Brain pericyte (primary cell): ENCODE measurements at regions not wholly inside any gene's neighbourhood (a gene's known extent, or its start where the extent isn't known, plus 50 kb on each side); places are given as distances from the start of the nearest gene placed in this dataset.
A peak's percentile ranks its signal among the peaks of the same experiment; 100 is the strongest.
"Not testable (repeated sequence)": the region's sequence is repeated elsewhere in the genome, so short reads cannot be mapped to it uniquely, and the experiment has no call there.

Experiments used
- DNase-seq: peaks from one replicate; pipeline ENCODE4 v3.0.0-alpha.2; 2012; ENCODE audit warnings: low read depth, low spot score

DNA sequence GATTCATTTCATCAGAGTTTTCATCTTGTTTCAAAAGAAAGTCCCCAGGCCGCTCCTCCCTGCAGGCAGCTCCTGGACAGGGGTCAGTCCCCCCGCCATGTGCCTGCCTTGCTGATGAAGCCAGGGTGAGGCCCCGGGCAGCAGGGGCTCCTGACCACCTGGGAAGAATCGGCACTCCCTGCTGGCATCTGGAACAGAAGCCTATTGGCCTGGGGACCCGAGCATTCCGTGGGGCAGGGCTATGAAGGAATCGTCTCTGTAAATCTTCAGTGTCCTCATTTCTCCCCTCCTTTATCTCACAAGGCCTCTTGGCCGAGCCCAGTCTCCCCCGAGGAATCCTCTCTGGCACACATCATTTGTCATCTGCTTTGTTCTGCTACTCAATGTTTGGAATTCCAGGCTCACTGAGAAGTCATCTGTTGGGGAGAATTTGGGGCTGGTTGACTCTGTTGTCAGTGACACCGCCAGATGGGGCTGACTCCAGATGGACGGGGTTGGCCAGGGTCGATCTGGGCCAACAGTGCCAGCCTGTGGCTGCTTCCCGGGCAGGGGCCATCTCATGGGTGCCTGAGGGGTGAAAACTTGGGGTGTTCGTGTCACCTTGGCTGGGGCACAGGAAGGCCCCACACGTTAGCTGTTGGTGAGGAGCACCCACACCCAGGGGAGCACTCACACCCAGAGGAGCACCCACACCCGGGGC is 184.6 kb downstream of the LAT start:
- not testable (repeated sequence) for DNase-seq

DNA sequence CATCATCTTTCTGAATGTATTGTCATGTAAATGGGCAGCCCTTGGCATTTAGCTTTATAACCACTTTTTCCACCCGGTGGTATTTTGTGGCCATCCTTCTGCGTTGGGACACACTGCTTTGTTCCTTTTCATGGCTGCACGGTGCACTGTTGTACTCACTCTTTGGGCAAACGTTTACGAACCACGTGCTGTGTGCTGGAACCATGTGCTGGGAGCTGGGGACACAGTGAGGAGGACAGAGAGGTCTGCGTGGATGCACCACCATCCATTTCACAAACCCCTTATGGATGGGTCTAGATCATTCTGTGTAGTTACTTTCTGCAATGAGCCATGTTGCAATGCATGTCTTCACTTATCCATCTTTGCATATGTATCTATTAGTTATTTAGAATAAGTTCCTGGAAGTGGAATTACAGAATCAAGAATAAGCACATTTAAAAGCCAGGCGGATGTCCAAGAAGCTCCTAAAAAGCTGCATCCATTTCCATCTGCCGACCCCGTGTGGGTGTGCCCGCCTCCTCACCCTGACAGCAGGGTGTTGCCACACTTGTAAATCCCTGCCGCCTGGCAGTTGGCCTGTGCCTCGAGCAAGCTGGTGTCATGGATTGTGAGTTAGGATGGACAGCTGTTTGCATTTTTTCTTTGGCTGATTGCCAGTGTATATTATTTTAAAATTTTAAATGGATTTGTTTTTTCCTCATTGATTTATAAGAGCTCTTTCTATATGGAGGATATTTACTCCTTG is 183.8 kb downstream of the LAT start:
- DNase-seq: not testable (repeated sequence)

DNA sequence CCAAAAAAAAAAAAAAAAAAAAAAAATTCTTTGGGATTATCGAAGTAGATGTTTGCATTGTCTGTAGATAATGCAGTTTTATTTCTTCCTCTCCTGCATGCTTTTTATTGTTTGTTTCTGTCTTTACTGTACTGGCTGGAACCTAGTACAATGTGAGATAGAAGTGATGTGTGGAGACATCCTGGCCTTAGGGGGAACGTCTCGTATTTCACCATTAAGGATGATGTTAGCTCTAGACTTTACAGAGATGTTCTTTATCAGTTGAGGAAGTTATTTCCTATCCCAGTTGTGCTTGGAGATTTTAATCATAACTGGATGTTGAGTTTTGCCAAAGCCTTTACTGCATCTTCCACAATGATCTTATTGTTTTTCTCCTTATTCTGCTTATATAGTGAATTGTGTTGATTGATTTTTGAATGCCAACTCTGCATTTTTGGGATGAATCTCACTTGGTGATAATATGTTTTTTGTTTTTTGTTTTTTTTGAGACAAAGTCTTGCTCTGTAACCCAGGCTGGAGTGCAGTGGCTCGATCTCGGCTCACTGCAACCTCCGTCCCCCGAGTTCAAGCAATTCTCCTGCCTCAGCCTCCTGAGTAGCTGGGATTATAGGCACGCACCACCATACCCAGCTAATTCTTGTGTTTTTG is 179.7 kb downstream of the LAT start:
- DNase-seq: not testable (repeated sequence)

DNA sequence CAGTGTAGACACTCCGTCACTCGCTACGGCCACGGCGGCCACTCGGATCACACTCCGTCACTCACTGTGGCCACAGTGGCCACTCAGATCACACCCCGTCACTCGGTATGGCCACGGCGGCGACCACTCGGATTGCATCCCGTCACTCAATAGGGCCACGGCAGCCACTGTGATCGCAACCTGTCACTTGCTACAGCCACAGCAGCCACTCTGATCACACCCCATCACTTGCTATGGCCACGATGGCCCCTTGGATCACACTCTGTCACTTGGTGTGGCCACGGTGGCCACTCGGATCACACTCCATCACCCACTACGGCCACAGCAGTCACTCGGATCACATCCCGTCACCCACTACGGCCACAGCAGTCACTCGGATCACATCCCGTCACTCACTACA is 175.3 kb downstream of the LAT start:
- not testable (repeated sequence) for DNase-seq

DNA sequence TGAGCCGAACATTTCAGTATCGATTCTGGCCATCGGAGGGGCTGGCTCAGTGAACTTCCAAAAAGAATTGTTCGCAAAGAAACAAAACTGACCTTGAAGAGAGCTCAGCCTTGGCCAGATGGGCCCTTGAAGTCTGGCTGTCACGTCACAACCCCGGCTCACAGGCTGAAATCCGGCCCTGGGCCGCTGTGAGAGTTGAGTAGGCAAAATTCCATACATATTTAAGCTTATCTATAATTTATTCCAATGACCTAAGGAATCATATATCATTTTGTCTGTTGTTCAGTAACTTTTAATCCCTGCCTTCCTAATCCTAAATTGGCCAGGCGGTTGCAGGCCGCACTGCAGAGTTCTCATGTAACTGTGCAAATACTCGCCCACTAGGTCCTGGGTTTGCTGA is 174.8 kb downstream of the LAT start:
- DNase-seq: not testable (repeated sequence)

DNA sequence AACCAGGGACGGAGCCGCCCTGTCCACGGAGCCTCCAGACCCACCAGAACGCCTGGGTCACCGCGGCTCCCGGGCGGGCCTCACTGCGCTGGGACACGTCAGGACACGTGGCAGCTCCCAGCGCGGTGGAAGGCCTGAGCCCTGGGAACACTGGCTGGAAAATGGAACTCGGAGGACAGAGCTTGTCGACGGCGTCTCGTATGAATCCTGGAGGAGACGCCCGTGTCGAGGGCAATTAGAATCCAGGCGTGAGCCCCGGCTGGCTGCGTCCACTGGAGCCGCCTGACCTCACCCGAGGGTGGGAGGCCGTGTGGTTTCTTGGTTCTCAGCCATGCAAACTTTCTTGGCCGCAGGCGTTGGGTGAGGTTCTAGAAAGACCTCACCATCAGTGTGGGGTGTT is 173.9 kb downstream of the LAT start:
- DNase-seq: no peak

DNA sequence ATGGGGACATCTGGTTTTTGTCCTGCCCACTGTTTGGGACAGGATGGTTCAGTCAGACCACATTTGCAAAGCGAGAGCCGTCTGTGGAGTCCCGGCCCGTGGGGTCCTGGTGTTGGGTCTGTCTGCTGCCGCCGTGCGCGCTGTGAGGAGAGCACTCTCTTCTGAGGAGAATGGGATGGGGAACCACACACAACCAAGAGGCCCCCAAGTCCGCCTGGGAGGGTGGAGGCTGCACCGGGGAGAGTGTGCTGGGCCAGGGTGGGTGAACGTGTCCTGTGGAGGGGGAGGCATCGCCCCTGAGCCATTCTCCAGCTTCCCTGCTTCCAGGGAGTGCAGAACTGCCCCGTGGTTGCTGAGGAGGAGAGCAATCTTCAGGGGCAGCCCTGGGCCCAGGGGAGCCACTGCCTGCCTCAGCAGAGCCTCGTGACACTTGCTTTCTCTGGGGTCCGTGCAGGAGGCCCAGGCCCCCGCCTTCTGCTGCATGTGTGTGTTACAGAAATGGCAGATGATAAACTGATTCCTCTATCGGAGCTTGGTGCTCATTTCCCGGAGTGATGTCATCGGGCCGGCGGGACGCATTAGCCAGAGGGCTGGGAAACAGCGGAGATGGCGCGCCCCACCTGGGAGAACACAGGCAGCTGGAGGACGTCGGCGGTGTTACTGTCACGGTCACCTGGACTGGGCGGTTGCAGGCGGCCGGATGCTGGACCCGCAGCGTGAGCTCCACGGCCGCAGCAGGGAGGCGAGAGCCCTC is 173.4 kb downstream of the LAT start:
- DNase-seq: not testable (repeated sequence)

DNA sequence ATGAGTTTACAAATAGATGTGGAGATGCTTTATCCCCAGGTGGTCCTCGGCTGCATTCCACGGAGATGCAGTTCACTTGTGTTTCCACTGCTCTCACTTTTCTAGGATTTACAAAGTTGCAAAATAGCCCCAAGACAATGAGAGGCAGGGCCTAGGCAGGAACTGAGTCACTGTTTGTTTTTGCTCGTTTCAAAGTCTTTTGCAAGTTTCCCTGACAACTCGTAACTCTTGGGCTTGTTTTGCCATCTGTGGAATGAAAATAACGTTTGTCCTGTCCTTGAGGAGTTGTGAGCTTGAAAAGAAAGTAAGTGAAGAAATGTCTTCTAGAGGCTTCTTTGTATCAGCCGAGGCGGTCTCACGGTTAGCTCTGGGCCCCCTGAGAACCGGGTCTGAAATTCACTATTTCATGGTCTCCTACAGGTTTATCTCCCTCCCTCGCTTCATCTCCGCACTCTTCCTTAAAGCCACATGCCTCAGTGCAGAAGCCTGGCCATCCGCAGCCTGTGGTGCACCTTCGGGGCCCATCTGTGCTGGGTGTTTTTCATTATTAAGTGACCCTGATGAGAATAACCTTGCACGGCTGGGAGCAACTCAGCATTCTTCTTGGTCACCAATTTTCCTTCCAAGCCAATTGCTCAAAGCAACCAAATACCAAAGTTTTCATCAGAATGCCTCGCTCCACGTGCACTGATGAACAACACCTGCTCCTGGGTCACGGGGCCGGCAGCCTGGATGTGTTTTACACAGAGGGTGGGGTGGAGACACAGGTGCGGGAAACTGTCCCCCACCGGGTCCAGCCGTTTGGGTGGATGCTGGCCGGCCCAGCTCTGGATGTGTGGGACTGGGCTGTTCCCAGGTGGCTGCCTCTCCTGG is 172.4 kb downstream of the LAT start:
- DNase-seq: peak; percentile 85

DNA sequence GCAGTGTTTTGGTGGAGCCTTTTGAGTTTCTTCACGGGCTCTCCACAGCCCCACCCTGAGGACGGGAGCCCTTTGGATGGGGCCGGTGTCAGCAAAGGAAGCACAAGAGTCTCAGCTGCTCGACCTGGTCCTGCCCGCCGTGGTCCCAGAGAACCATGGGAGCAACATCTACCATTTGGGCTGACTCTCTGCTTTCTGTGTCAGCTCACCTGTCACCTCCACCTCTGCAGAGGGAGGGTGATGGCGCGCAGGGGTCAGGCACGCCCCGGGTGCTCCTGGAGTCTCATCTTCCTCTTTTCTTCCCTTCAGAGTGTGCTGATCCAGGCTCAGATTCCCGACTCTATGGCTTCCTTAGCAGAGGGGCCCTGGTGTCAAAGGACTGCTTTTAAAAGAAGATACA is 171.7 kb downstream of the LAT start:
- no peak for DNase-seq

DNA sequence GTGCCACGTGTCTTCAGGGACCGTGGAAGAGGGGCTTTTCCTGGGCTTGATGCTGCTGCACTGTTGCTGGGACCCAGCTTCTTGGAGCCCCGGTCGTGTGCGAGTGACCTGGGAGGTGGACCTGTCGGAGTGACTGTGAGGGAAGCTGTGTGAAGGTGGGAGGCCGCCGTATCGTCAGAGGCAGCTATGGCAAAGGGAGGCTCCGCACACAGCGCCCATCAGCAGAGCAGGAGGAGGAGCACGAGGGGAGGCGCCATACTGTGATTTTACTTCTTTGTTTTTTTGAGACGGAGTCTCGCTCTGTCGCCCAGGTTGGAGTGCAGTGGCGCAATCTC is 171.0 kb downstream of the LAT start:
- not testable (repeated sequence) for DNase-seq

DNA sequence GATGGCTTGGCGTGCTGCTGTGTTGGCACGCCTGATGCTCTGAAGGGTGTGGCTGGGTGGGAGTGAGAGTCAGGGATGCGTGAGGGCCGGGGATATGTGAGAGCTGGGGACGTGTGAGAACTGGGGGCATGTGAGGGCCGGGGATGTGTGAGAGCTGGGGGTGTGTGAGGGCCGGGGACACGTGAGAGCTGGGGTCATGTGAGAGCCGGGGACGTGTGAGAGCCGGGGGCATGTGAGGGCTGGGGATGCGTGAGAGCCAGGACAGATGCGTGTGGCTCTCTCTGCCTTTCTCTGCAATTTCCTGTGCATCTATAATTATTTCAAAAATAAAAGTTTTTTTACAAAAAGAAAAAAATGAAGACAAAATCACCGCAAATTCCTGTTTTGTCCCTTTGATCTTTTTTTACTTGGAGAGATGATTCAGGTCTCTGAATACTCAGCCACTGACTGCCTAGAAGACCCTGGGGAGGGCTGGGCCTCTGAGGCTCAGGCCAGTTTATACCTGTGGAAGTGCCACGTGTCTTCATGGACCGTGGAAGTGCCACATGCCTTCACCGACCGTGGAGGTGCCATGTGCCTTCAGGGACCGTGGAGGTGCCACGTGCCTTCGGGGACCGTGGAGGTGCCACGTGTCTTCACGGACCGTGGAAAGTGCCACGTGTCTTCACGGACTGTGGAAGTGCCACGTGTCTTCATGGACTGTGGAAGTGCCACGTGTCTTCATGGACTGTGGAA is 170.4 kb downstream of the LAT start:
- not testable (repeated sequence) for DNase-seq

DNA sequence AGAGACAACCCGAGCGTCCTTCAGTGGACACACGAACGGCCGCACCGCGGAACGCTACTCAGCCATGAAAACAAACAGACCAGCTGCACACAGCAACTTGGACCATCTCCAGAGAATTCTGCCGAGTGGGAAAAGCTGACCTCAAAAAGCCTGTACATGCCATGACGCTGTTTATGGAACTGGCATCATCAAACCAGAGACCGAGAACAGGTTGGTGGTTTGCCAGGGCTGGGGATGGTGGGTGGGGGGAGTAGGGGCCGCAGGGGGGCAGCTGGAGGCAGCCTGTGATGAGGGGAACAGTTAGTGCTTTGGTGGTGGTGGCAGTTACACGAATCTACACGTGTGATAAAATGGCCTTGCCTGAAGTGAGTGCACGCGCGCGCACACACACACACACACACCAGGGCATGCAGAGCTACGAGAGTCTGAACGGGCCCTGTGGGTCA is 169.8 kb downstream of the LAT start:
- DNase-seq: no peak

DNA sequence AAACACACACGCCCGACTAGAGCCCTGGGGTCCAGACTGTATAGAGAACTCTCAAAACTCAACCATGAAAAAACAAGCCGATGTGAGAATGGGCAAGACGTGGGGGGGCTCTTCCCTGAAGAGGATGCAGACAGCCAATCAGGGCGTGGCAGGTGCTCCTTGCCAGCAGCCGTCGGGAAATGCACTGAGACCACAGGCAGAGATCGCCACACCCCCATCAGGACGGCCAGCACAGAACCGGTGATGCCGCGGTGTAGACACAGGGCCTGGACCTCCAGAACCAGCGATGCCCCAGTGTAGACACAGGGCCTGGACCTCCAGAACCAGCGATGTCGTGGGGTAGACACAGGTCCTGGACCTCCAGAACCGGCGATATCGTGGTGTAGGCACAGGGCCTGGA is 169.2 kb downstream of the LAT start:
- no peak for DNase-seq

DNA sequence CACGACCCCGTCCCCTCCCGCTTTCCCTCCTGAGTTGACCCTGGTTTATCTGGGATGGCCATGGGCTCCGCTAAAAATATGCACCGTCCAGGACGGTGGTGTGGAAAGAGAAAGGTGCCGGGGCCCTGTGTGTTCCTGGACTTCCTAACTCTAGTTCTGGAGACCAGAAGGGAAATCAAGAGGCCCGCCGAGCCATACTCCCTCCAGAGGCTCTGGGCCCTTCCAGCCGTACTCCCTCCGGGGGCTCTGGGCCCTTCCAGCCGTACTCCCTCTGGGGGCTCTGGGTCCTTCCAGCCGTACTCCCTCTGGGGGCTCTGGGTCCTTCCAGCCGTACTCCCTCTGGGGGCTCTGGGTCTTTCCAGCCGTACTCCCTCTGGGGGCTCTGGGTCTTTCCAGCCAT is 168.5 kb downstream of the LAT start:
- not testable (repeated sequence) for DNase-seq

DNA sequence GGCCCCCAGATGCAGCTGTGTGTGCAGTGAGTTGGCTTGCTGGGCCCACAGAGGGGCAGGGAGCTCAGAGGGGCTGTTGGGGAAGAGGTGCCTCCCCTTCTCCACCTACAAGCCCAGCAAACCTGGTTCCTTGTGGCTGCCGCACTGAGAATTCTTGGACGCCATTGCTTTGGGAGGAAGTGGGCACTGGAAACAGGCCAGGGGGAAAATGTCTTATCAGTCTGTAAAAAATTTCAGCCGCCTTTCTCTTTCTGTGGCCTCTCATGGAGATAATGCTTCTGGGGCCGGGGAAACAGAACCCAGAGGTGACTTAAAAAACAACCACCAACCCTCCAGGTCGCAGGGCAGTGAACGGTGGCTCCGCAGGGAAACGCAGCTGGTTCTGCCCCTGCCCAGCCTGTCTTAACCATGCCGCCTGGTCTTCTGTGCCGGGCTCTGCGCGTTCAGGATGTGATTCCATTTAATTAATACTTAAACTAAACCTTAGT is 167.7 kb downstream of the LAT start:
- not testable (repeated sequence) for DNase-seq

DNA sequence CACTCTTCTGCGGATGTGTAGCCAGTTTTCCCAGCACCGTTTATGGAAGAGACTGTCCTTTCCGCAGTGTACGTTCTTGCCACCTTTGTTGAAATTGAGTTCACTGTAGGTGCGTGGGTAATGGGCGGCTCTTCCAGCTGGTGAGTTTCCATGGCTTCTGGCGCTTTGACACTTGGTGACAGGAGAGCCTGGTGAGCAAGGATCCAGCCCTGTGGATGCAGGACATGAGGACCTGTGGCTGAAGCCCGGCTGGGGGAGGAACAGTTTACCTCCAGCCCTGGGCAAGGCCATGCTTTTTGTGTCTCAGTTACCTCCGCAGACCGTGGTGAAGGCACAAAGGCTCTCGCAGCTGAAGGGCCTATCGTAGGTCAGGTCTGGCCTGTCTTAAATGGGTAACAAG is 166.5 kb downstream of the LAT start:
- no peak for DNase-seq

DNA sequence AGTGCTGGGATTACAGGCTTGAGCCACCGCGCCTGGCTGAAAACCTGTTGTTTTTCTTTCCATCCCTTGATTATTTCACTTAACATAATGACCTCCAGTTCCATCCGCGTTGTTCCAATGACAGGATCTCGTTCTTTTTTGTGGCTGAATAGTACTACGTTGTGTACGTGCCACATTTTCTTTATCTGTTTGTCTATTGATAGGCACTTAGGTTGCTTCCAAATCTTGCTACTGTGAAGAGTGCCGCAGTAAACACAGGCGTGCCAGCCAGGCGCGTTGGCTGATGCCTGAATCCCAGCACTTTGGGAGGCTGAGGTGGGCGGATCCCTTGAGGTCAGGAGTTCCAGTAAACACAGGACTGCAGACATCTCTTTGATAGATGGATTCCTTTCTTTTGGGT is 165.1 kb downstream of the LAT start:
- not testable (repeated sequence) for DNase-seq

DNA sequence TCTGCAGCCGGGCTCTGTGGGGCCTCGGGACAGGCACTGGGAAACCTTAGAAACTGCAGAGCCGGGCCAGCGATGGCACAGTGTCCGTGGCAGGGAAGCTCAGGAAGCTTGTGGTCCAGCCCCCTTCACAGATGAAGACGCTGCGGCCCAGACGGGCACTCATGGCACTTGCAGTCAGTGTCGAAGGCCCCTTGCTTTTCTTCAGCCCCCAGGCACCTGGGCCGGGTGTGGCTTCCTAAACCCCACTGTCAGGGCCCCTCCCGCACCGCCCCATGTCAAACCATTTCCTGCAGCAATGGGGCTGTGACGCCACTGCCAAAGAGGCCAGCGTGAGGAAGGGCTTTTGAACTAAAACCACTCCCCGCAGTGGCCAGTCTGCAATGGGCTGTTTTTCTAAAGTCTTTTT is 164.0 kb downstream of the LAT start:
- no peak for DNase-seq

DNA sequence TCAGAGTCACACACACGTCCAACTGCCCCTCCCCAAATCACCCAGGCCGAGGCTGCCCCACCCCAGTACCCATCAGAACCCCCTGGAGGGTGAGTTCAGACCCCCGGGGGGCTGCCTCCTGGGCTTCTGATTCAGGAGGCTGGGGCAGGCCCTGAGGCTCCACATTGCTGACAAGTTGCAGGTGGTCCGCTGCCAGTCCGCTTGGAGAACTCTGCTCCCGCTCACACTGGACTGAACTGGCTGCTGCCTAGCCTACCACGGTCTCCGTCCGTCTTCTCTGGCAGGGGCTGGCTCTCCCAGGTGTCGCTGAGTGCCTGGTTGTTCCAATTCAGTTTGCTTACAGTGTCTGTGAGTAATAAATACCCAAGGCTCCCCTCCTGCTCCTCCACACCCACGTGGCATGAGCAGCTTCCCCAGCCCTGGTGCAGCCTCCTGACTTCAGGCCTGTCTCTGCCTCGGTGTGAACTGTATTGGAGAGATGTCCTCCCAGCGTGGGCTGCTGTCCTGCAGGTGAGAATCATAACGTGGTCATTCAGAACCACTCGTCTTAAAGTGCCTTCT is 163.4 kb downstream of the LAT start:
- no peak for DNase-seq

DNA sequence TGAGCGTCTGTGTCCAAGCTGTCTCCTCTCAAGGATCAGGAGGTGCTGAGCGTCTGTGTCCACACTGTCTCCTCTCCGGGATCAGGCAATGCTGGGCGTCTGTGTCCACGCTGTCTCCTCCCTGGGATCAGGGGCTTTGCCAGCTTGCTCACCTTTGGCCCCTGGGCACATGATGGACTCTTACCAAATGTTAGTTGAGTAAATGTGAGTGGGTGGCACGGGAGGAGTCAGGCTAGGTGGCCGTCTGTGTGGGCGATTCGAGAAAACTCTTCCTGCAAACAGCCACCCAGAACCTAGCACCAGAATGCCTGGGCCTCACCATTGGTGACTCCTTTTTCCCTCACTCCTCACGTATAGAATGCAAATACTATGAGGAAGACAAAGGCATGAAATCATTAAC is 162.9 kb downstream of the LAT start:
- not testable (repeated sequence) for DNase-seq
